ENCODE measurements at regions not wholly inside any gene's neighbourhood (a gene's known extent, or its start where the extent isn't known, plus 50 kb on each side); places are given as distances from the start of the nearest gene placed in this dataset.

DNA sequence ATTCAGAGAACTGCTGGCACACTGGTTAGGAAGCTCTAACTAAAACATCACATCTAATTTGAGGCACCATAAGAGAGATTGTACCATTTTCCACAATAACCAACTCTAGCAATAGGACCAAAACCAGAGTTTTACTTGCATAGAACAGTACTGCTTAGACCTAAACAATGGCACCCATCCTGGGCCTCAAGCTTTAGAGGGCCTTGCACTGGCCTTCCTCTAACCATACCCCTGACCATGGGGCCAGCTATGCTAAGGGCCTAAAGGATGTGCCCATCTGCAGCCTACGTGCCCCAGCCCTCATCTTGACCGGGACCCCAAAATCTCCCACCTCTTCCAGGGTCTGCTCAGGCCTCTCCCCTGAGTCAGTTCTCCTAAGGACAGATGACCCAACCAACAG lies 74.4 kb upstream of the ARHGAP32 start:
- TF ChIP-seq, protein P1, sequence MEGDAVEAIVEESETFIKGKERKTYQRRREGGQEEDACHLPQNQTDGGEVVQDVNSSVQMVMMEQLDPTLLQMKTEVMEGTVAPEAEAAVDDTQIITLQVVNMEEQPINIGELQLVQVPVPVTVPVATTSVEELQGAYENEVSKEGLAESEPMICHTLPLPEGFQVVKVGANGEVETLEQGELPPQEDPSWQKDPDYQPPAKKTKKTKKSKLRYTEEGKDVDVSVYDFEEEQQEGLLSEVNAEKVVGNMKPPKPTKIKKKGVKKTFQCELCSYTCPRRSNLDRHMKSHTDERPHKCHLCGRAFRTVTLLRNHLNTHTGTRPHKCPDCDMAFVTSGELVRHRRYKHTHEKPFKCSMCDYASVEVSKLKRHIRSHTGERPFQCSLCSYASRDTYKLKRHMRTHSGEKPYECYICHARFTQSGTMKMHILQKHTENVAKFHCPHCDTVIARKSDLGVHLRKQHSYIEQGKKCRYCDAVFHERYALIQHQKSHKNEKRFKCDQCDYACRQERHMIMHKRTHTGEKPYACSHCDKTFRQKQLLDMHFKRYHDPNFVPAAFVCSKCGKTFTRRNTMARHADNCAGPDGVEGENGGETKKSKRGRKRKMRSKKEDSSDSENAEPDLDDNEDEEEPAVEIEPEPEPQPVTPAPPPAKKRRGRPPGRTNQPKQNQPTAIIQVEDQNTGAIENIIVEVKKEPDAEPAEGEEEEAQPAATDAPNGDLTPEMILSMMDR (IDR thresholded peaks at IDR 0.05 in 4 of 5, conservative IDR thresholded peaks at IDR 0.05 in 1 of 5): no peak
- TF ChIP-seq POLR2A (IDR thresholded peaks at IDR 0.05): no peak

All from gastrocnemius medialis (tissue), 4 donors.